ENCODE measurements at regions not wholly inside any gene's neighbourhood (a gene's known extent, or its start where the extent isn't known, plus 50 kb on each side); places are given as distances from the start of the nearest gene placed in this dataset.

- DNase-seq, result no peak
Measured at GRCh38 chr10:130888493-130888892, 423.0 kb downstream of the TCERG1L start.

DNA sequence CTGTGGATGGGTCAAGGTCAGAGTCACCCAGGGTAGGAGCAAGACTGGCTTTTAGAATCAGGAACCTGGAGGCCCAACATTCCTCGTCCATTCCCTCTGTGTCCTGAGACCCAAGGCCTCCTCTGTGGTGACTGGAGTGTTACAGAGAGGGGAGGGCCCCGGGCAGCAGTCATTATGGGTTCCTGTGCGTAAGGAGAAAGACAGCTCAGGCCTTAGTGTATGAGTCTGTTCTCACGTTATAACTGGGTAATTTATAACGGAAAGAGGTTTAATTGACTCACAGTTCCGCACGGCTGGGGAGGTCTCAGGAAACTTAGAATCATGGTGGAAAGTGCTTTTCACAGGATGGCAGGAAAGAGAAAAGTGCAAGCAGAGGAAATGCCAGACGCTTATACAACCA lies 422.3 kb downstream of the TCERG1L start:
- no peak for DNase-seq

DNA sequence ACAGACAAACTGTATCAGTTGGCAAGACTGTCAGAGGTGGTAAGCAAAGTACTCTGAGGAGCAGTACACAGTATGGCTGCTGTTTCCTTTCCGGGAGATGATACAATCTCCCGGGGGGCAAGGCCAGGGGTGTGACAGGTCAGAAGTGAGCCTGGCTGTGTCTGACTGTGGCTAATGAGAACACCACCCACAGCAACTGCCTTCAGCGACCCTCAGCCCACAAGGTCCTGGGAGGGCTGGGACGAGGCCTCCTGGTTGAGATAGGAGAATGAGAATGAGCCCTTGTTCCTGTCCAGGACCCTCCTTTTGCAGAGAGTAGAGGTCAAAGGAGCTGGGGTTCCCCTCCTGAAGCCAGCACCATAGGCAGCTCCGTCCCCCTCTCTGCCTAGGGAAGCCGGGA lies 421.7 kb downstream of the TCERG1L start:
- DNase-seq, result no peak

DNA sequence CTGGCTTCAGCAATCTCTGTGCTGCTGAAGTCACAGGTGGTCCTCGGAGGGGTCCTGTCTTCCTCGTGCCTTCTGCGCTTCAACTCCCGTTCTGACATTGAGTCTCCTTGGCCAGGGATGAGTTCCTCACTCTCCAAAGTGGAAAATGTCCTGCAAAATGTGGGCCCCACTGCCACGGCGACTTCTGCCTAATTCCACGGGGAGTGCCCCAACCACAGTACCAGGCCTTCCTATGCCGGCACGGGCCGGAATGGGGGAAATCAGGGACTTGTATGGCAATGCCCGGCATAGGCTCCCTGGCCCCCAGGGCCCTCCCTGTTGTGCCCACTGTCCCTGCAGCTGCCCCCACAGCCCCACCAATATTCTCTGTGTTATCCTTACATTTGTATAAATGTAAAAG lies 420.5 kb downstream of the TCERG1L start:
- DNase-seq, result no peak

DNA sequence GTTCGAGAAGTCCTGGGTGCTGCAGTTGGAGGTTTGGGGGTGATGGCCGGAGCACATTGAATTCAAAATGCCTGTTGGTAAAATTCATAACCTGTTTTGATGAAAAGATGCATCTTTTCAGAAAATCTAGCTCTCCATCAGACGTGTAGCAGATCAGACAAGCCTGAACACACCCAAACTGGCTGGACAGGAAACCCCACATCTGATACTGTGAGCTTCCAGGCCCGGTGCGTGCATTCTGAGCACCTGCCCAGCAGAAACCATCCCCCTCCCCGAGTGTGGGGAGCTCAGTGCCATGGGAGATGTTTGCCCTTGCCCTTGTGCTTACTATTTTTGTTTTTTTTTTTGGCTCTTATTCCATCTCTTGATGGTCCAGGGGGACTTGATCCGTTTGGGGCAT lies 417.1 kb downstream of the TCERG1L start:
- no peak for DNase-seq

- no peak for DNase-seq
Measured at GRCh38 chr10:130895161-130895560, 416.4 kb downstream of the TCERG1L start.

- DNase-seq, result no peak
Measured at GRCh38 chr10:130897815-130898214, 413.7 kb downstream of the TCERG1L start.

DNA sequence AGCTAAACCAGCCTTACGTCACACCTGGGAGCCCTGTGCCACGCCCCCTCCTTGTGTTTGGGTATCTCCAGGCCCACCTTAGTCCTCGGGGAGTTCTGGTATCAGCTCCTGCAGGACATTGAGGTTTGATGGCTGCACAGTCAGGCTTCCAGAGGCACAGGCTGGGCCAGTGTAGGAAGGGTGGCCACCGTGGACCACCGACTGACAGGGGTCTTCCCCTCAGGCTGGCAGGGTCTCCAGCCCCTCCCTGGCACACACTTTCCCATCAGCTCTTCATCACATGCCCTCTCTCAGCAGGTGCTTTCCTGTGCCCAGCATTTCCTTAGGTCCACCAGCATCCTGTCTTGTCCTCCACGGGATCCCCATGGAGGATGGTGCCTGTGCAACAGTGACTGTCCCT lies 413.1 kb downstream of the TCERG1L start:
- DNase-seq, result no peak

DNA sequence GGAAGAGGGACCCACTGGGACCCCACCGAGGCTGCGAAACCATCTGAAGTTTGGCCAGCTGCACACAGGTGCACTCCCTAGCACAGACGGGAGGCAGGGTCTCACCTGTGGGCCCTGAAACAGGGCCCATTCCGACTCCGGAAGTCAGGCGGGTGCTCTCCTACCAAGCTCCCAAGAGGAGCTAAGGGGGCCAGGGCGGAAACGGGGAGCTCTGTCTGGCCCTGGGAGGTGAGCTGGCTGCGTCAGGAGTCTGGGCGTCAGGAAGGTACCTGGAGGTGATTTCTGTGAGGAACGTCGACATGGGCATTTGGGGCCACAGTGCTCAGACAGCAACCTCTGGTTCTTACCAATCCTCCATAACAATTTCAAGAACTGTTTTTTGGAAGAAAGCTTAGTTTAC lies 411.7 kb downstream of the TCERG1L start:
- no peak for DNase-seq

- no peak for DNase-seq
Measured at GRCh38 chr10:130900441-130901160, 410.9 kb downstream of the TCERG1L start.

DNA sequence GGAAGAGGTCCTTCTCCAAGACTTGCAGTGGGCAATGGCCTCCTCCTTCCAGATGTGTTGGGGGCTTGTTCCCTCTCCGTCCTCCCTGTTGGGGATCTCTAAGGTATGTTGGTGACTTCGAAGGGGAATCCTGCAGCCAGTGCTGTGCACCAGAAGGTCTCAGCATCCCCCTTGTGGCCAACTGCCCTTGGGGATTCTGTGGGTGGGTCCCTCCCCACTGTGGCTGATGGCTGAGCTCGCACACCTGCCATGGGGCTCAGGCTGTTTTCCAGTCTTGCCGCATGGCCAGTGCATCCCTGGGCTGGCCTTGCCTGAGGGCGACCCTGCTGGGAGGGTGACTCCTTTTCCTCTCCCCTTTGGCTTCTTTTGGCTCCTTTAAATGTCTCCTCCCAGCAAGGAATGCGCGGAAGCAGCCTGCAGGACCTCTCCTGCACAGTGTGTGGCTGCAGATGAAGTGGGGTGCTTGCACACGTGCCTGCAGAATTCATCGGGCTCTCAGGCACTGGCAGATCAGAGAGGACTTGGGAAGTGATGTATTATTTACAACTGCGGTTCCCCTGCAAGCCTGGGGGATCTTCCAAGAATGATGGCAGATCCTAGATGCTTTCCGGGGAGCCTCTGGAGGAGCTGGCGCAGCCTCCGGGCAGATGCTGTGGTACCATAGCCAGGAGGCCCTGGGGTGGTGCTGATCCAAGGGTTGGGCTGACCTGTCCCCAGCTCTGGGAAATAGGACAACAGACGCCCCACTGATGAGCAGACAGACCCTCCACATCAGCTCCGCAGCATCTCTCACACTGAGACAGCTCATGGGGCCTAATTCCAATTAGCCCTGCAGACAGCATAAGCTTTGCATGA lies 410.0 kb downstream of the TCERG1L start:
- no peak for DNase-seq

- DNase-seq, result no peak
Measured at GRCh38 chr10:130902471-130902870, 409.1 kb downstream of the TCERG1L start.

GRCh38 chr10:130902929-130903328 lies 408.6 kb downstream of the TCERG1L start:
- no peak for DNase-seq

DNA sequence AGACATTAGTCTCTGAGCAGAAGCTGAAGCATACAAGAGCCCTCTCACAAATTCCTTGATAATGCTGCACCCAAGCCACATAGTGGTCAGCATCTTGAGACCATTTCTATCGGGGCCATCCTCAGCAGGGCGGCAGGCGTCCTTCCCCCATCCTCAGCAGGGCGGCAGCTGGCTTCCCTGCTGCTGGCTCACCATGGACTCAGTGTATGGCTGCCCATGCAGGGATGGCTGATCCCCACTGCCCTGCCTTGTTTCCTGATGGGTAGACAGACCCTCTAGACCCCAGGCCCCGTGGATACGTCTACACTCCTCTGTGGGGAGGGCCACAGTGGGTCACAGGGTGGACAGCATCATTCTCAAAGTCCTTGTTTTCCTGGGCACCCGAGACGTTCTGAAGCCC lies 406.8 kb downstream of the TCERG1L start:
- DNase-seq, result no peak

- no peak for DNase-seq
Measured at GRCh38 chr10:130905386-130905785, 406.1 kb downstream of the TCERG1L start.

DNA sequence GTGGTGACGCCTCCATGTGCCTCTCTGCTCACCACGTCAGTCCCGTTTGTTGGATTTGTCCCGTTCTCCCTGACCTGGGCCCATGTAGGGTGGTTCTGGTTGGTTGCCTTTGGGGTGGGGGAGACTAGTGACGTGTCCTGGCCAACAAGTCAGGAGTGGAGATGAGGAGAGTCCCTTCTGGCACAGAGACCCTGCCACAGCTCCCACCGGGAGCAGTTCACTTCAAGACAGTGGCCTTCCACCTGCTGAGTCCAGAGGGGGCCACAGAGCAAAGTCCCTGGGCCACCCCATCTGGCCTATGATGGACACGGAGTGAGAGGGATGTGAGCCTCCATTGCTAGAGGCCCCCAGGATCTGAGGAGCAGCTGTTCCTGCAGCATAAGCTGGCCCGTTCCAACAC lies 405.6 kb downstream of the TCERG1L start:
- DNase-seq, result no peak

GRCh38 chr10:130910848-130911247 lies 400.7 kb downstream of the TCERG1L start:
- no peak for DNase-seq

GRCh38 chr10:130913844-130914243 lies 397.7 kb downstream of the TCERG1L start:
- no peak for DNase-seq

GRCh38 chr10:130914367-130914766 lies 397.2 kb downstream of the TCERG1L start:
- DNase-seq, result no peak

GRCh38 chr10:130915065-130915464 lies 396.5 kb downstream of the TCERG1L start:
- DNase-seq, result no peak

DNA sequence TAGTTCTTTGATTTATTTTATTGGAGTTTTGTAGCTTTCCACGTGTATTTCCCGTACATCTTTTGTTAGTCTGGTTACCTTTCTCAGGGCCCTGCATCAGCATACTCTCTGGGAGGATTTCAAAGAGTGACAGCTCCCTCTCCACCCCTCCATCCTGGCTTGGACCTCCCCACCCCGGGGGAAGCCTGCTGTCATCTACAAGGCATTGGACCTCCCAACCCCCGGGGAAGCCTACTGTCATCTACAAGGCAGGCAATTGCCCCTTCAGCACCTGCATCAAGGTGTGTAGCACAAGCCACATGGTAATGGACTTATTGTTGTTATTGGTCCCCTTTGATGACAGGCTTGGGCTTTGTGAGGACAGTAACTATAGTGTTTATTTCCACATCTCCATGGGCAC lies 390.1 kb downstream of the TCERG1L start:
- DNase-seq, result no peak

GRCh38 chr10:130921911-130922440 lies 389.5 kb downstream of the TCERG1L start:
- DNase-seq, result no peak

DNA sequence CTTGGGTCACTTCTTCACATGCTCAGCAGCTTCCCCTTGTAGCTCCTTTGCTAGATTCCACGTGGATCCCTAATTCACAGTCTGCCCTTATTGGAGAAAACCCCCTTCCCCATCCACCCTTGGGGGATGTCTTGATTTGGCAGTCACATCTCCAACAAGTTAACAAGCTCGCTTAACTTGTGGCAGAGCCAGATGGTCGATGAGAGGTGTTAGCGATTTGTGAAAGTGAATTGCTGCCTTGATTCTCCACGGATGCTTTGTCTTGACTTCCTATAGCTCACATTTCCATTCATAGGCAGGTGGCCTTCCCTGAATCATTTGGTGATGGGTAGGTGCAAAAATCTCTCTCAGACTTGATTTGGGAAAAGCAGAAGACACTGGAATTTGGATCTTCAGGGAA lies 387.9 kb downstream of the TCERG1L start:
- no peak for DNase-seq

- DNase-seq, result no peak
Measured at GRCh38 chr10:130924138-130924819, 387.2 kb downstream of the TCERG1L start.

Measured in stimulated activated CD4-positive, alpha-beta T cell treated with anti-CD3 and anti-CD28 coated beads, Interleukin-2, amount 100 ng/mL, for 24 hours (primary cell).